Small intestine (tissue), 7 donors: ENCODE measurements at regions not wholly inside any gene's neighbourhood (a gene's known extent, or its start where the extent isn't known, plus 50 kb on each side); places are given as distances from the start of the nearest gene placed in this dataset.

Source experiments
- DNase-seq, 2 donors: peaks; one replicate each; pipeline versions ENCODE4 v3.0.0 to v3.0.0-alpha.2; 2013
- FAIRE-seq: peaks from 2 replicates; lab custom pipeline; 2012; peaks lifted over from hg19 to GRCh38; lab: Jason Lieb, UNC
- H3K27ac ChIP-seq, 3 donors: one replicate each; pipeline ENCODE4 v1.5.1; 2013; ENCODE audit warnings: low read length in 2 of 3, mild to moderate bottlenecking in 2 of 3, control low read depth in 1 of 3, inconsistent platforms in 1 of 3, low read depth in 1 of 3, moderate library complexity in 1 of 3
- H3K27me3 ChIP-seq, 3 donors: one replicate each; pipeline ENCODE4 v1.6.1; 2013; ENCODE audit warnings: low read length in 3 of 3, inconsistent platforms in 1 of 3; ENCODE audit not compliant: control insufficient read depth in 3 of 3, insufficient read depth in 3 of 3
- H3K36me3 ChIP-seq, 3 donors: one replicate each; pipeline ENCODE4 v1.6.1; 2013; ENCODE audit warnings: low read length in 3 of 3, inconsistent platforms in 1 of 3, low read depth in 1 of 3, mild to moderate bottlenecking in 1 of 3, moderate library complexity in 1 of 3; ENCODE audit not compliant: control insufficient read depth in 3 of 3, insufficient read depth in 2 of 3
- H3K4me1 ChIP-seq, 3 donors: one replicate each; pipeline ENCODE4 v1.6.1; 2013; ENCODE audit warnings: low read length in 2 of 3, inconsistent platforms in 1 of 3, low read depth in 1 of 3, mild to moderate bottlenecking in 1 of 3, moderate library complexity in 1 of 3; ENCODE audit not compliant: control insufficient read depth in 3 of 3, insufficient read depth in 2 of 3
- H3K4me3 ChIP-seq, 3 donors: one replicate each; pipeline ENCODE4 v1.5.1; 2013; ENCODE audit warnings: low read length in 3 of 3, control low read depth in 1 of 3, inconsistent platforms in 1 of 3, low read depth in 1 of 3, mild to moderate bottlenecking in 1 of 3, moderate library complexity in 1 of 3
- H3K9me3 ChIP-seq, 2 donors: one replicate each; pipeline ENCODE4 v1.6.1; 2013; ENCODE audit warnings: low read depth in 1 of 2, low read length in 1 of 2; ENCODE audit not compliant: control insufficient read depth in 2 of 2, insufficient read depth in 1 of 2
- WGBS, 3 donors: extraction: QIAGEN DNeasy Blood & Tissue Kit; methylation state at CpG; one replicate each; pipeline ENCODE4 v1.1.7; 2013; 5-methylcytosine and 5-hydroxymethylcytosine counted together
- donor health status: healthy with polysubstance abuse.
- donor health status: control.
- donor health status: control.
- donor health status: Bipolar disorder and iron deficiency.
- donor health status: healthy.

DNA sequence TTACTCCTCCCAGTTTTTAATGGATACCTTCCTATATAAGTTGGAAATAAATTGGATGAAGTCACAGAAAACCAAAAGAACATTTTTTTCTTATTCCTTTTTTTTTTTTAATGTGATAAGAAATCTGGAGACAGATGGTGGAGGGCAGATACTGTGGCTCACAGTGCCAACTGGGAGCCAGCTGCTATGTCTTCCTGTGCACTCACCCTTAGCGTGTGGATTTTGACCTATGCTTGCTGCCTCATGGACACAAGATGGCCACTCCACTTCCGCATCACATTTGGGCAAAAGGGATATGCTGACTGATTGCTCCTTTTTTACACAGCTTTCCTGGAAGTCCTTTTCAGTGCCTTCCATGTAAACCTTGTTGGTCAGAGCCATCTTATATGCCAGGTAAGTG lies 342.6 kb downstream of the MAN2A1 start:
- H3K9me3 ChIP-seq, result no peaks in the 10 kb centered on the region
- FAIRE-seq, result no peak
- WGBS, 3 donors, result 87 to 94% (median 93%) methylated on average over 2 of the region's 2 CpGs
- H3K4me3 ChIP-seq, result no peak overlapping the region
- no peaks in the 10 kb centered on the region for H3K4me1 ChIP-seq
- H3K36me3 ChIP-seq, result no peaks in the 10 kb centered on the region
- peaks cover 0 to 2% (median 0%) of the 10 kb centered on the region in 3 donors for H3K27me3 ChIP-seq
- no peak overlapping the region for H3K27ac ChIP-seq
- no peak for DNase-seq

- no peak overlapping the region for H3K27ac ChIP-seq
- H3K9me3 ChIP-seq, result no peaks in the 10 kb centered on the region
- H3K4me1 ChIP-seq, result no peaks in the 10 kb centered on the region
- DNase-seq (no peak), FAIRE-seq (no peak)
- no peaks in the 10 kb centered on the region for H3K36me3 ChIP-seq
- peaks cover 0 to 2% (median 0%) of the 10 kb centered on the region in 3 donors for H3K27me3 ChIP-seq
- WGBS, 3 donors, result 75 to 80% (median 79%) methylated on average over 5 of the region's 5 CpGs
- H3K4me3 ChIP-seq, result no peak overlapping the region
These were observed 344.4 kb downstream of the MAN2A1 start for GRCh38 chr5:110034056-110034600.

DNA sequence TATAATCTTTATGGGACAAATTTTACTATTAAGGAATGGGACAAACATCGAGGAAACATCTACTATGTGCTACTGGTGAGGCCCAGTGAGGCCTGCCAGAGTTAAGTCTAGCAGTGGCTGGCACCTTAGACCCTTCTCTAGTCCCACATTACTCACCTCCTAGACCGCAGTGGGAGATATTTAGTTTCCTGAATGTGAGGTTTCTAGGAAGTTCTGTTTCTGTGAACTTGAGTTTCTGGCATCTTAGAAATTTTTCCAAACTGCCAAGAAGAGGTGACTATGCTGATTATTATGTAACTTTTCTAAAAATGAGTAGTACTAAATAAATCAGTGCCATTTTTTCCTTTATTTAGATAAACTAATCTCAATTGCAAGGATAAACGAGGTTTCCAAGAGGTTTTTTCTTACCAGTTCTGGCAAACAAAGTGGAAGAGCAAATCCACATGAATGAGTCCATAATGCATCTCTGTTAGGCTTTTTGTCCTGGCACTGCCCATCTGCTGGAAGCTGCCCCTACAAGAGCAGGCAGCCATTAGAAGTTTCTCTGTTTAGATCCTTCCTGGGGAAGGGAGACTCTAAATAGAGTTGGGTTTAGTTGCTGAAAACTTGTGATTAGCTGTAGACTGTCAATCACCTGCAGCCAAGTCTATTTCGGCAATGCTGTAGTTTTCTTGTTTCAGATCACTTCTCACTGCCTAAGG lies 348.7 kb downstream of the MAN2A1 start:
- Histone ChIP-seq H3K27ac (no peak overlapping the region), H3K36me3 (no peaks in the 10 kb centered on the region), H3K4me3 (no peak overlapping the region), H3K27me3 (peaks cover 0 to 2% (median 0%) of the 10 kb centered on the region in 3 donors), H3K4me1 (no peaks in the 10 kb centered on the region), H3K9me3 (no peaks in the 10 kb centered on the region)
- WGBS, 3 donors, result 63 to 82% (median 74%) methylated on average over 4 of the region's 4 CpGs
- no peak for DNase-seq
- no peak for FAIRE-seq

DNA sequence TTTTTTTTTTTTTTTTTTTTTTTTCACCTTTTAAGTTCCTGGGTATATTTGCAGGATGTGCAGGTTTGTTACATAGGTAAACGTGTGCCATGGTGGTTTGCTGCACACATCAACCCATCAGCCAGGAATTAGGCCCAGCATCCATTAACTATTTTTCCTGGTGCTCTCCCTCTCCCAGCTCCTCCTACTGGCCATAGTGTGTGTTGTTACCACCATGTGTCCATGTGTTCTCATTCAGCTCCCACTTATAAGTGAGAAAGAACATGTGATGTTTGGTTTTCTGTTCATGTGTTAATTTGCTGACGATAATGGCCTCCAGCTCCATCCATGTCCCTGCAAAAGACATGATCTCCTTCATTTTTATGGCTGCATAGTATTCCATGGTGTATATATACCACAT lies 350.5 kb downstream of the MAN2A1 start:
- no peak overlapping the region for H3K27ac ChIP-seq
- H3K27me3 ChIP-seq, result no peaks in the 10 kb centered on the region
- no peaks in the 10 kb centered on the region for H3K36me3 ChIP-seq
- H3K4me1 ChIP-seq, result no peaks in the 10 kb centered on the region
- DNase-seq, result peak in 1 of 2 donors; percentile 33
- WGBS, 3 donors, result 85 to 94% (median 88%) methylated on average over 2 of the region's 2 CpGs
- H3K9me3 ChIP-seq, result no peaks in the 10 kb centered on the region
- H3K4me3 ChIP-seq, result no peak overlapping the region
- FAIRE-seq, result no peak

GRCh38 chr5:110043025-110043424 lies 353.3 kb downstream of the MAN2A1 start:
- Histone ChIP-seq H3K9me3 (no peaks in the 10 kb centered on the region), H3K36me3 (no peaks in the 10 kb centered on the region), H3K4me1 (no peaks in the 10 kb centered on the region), H3K4me3 (no peak overlapping the region), H3K27me3 (no peaks in the 10 kb centered on the region), H3K27ac (no peak overlapping the region)
- no peak for DNase-seq
- no peak for FAIRE-seq
- WGBS, 3 donors, result 69 to 75% (median 72%) methylated on average over 2 of the region's 2 CpGs

GRCh38 chr5:110045158-110045557 lies 355.4 kb downstream of the MAN2A1 start:
- H3K4me3 ChIP-seq, result no peak overlapping the region
- no peak overlapping the region for H3K27ac ChIP-seq
- WGBS, 3 donors, result 9 to 45% (median 28%) methylated on average over 1 of the region's 1 CpG
- no peaks in the 10 kb centered on the region for H3K27me3 ChIP-seq
- no peaks in the 10 kb centered on the region for H3K36me3 ChIP-seq
- H3K9me3 ChIP-seq, result no peaks in the 10 kb centered on the region
- no peak for FAIRE-seq
- H3K4me1 ChIP-seq, result no peaks in the 10 kb centered on the region
- DNase-seq, result no peak

- H3K36me3 ChIP-seq, result no peaks in the 10 kb centered on the region
- H3K27ac ChIP-seq, result no peak overlapping the region
- H3K27me3 ChIP-seq, result no peaks in the 10 kb centered on the region
- no peaks in the 10 kb centered on the region for H3K4me1 ChIP-seq
- H3K4me3 ChIP-seq, result no peak overlapping the region
- FAIRE-seq (no peak), DNase-seq (no peak)
- WGBS, 3 donors, result 61 to 73% (median 71%) methylated on average over 2 of the region's 2 CpGs
- no peaks in the 10 kb centered on the region for H3K9me3 ChIP-seq
These were observed 358.8 kb downstream of the MAN2A1 start for GRCh38 chr5:110048491-110048890.

GRCh38 chr5:110049816-110050215 lies 360.1 kb downstream of the MAN2A1 start:
- 68 to 88% (median 70%) methylated on average over 2 of the region's 2 CpGs for WGBS, 3 donors
- no peaks in the 10 kb centered on the region for H3K9me3 ChIP-seq
- H3K36me3 ChIP-seq, result no peaks in the 10 kb centered on the region
- no peak overlapping the region for H3K4me3 ChIP-seq
- H3K4me1 ChIP-seq, result no peaks in the 10 kb centered on the region
- H3K27ac ChIP-seq, result no peak overlapping the region
- DNase-seq, result no peak
- no peak for FAIRE-seq
- H3K27me3 ChIP-seq, result no peaks in the 10 kb centered on the region
